Neural cell (in vitro differentiated cells): ENCODE measurements at regions not wholly inside any gene's neighbourhood (a gene's known extent, or its start where the extent isn't known, plus 50 kb on each side); places are given as distances from the start of the nearest gene placed in this dataset.

Source experiments
- H2AFZ ChIP-seq: fragments of 200-600, 300-800 bp; sonication (generic), shearing (Covaris generic); 2 replicates; pipeline ENCODE4 v1.6.0; 2014; ENCODE audit warnings: low read depth, mild to moderate bottlenecking, antibody characterized with exemption, low read length, moderate library complexity
- H3F3A ChIP-seq: fragments of 200-600 bp; shearing (Covaris generic); 2 replicates; pipeline ENCODE4 v1.6.1; 2016; ENCODE audit warnings: mild to moderate bottlenecking, moderate library complexity, mixed read lengths, antibody characterized with exemption, low read length; ENCODE audit not compliant: insufficient read depth, poor library complexity, severe bottlenecking
- H3K27ac ChIP-seq: fragments of 200-600, 300-800 bp; sonication (generic), shearing (Covaris generic); 2 replicates; pipeline ENCODE4 v1.5.1; 2014; ENCODE audit warnings: mild to moderate bottlenecking, low read length, moderate library complexity
- H3K27me3 ChIP-seq: fragments of 300-800, 200-600 bp; sonication (generic), shearing (Covaris generic); 2 replicates; pipeline ENCODE4 v1.6.0; 2014; ENCODE audit warnings: mild to moderate bottlenecking, low read depth, low read length, moderate library complexity; ENCODE audit not compliant: insufficient read depth
- H3K36me3 ChIP-seq: fragments of 300-800, 200-600 bp; sonication (generic), shearing (Covaris generic); 2 replicates; pipeline ENCODE4 v1.5.1; 2014; ENCODE audit warnings: mild to moderate bottlenecking, antibody characterized with exemption, low read length, moderate library complexity; ENCODE audit not compliant: insufficient read depth
- H3K4me2 ChIP-seq: fragments of 300-800, 200-600 bp; sonication (generic), shearing (Covaris generic); 2 replicates; pipeline ENCODE4 v1.6.0; 2014; ENCODE audit warnings: mild to moderate bottlenecking, low read length
- H3K4me3 ChIP-seq: fragments of 300-800, 200-600 bp; sonication (generic), shearing (Covaris generic); 2 replicates; pipeline ENCODE4 v1.5.1; 2014; ENCODE audit warnings: mild to moderate bottlenecking, low read length, moderate library complexity
- H3K79me2 ChIP-seq: fragments of 200-600 bp; shearing (Covaris generic); replicated peaks from 2 replicates; pipeline ENCODE4 v1.6.0; 2014; ENCODE audit warnings: mild to moderate bottlenecking, low read length, moderate library complexity; ENCODE audit not compliant: insufficient read depth
- H3K9ac ChIP-seq: fragments of 300-800, 200-600 bp; sonication (generic), shearing (Covaris generic); 2 replicates; pipeline ENCODE4 v1.6.1; 2016; ENCODE audit warnings: mild to moderate bottlenecking, low read length, mixed read lengths
- H3K9me2 ChIP-seq: fragments of 200-600 bp; shearing (Covaris generic); 2 replicates; pipeline ENCODE4 v1.6.1; 2016; ENCODE audit warnings: mild to moderate bottlenecking, low read length, mixed read lengths; ENCODE audit not compliant: insufficient read depth
- H3K9me3 ChIP-seq: fragments of 200-600, 300-800 bp; sonication (generic), shearing (Covaris generic); 2 replicates; pipeline ENCODE4 v1.6.1; 2016; ENCODE audit warnings: mild to moderate bottlenecking, mixed run types, low read length, moderate library complexity, mixed read lengths
- H4K20me1 ChIP-seq: fragments of 200-600 bp; shearing (Covaris generic); 2 replicates; pipeline ENCODE4 v1.6.1; 2016; ENCODE audit warnings: mild to moderate bottlenecking, mixed run types; ENCODE audit not compliant: insufficient read depth
- CTCF ChIP-seq: fragments of 450-650 bp; IDR thresholded peaks from 2 replicates; pipeline ENCODE4 v1.5.1; 2014; ENCODE audit warnings: antibody characterized with exemption, mild to moderate bottlenecking, moderate library complexity; ENCODE audit not compliant: poor library complexity, severe bottlenecking
- EP300 ChIP-seq: fragments of 450-650 bp; conservative IDR thresholded peaks from 2 replicates; pipeline ENCODE4 v1.6.1; 2014; ENCODE audit warnings: antibody characterized with exemption, mild to moderate bottlenecking, moderate library complexity; ENCODE audit not compliant: poor library complexity, severe bottlenecking
- EZH2 ChIP-seq: fragments of 200-600, 300-800 bp; shearing (Covaris generic), sonication (generic); IDR thresholded peaks from 2 replicates; pipeline ENCODE4 v1.6.1; 2014; ENCODE audit warnings: antibody characterized with exemption, low read length, borderline replicate concordance, mild to moderate bottlenecking; ENCODE audit not compliant: insufficient read depth, poor library complexity, severe bottlenecking
- MXI1 ChIP-seq: fragments of 450-650 bp; conservative IDR thresholded peaks from 2 replicates; pipeline ENCODE4 v1.6.1; 2014; ENCODE audit warnings: antibody characterized with exemption, mild to moderate bottlenecking; ENCODE audit not compliant: poor library complexity, severe bottlenecking
- POLR2AphosphoS5 ChIP-seq: IDR thresholded peaks from 2 replicates; pipeline ENCODE4 v1.6.1; 2012
- RAD21 ChIP-seq: fragments of 450-650 bp; conservative IDR thresholded peaks from 2 replicates; pipeline ENCODE4 v1.6.1; 2014; ENCODE audit warnings: antibody characterized with exemption, mild to moderate bottlenecking, moderate library complexity
- REST ChIP-seq: IDR thresholded peaks from 2 replicates; pipeline ENCODE4 v1.6.1; 2012; ENCODE audit warnings: borderline replicate concordance
- SMC3 ChIP-seq: fragments of 450-650 bp; conservative IDR thresholded peaks from 2 replicates; pipeline ENCODE4 v1.6.1; 2014; ENCODE audit warnings: antibody characterized with exemption, mild to moderate bottlenecking, moderate library complexity; ENCODE audit not compliant: poor library complexity
- TAF1 ChIP-seq: IDR thresholded peaks from 2 replicates; pipeline ENCODE4 v1.6.1; 2012; ENCODE audit warnings: low read depth

- no peaks in the 10 kb centered on the region for H3K9me3 ChIP-seq
- H3F3A ChIP-seq = no peaks in the 10 kb centered on the region
- no peak overlapping the region for H3K9ac ChIP-seq
- no peaks in the 10 kb centered on the region for H3K9me2 ChIP-seq
- no peak overlapping the region for H3K4me3 ChIP-seq
- H3K27ac ChIP-seq = no peak overlapping the region
- no peak overlapping the region for H3K4me2 ChIP-seq
- no peaks in the 10 kb centered on the region for H3K27me3 ChIP-seq
- TF ChIP-seq RAD21 (no peak), EP300 (no peak), TAF1 (no peak), POLR2AphosphoS5 (no peak), SMC3 (no peak), REST (no peak), CTCF (no peak)
- H3K36me3 ChIP-seq = no peaks in the 10 kb centered on the region
- no peak overlapping the region for H2AFZ ChIP-seq
- H4K20me1 ChIP-seq = no peaks in the 10 kb centered on the region
- no peaks in the 10 kb centered on the region for H3K79me2 ChIP-seq
Observed at GRCh38 chr13:74367193-74367592, 233.0 kb upstream of the KLF12 start.

GRCh38 chr13:74361274-74361673, 227.1 kb upstream of the KLF12 start:
- TF ChIP-seq EP300 (no peak), RAD21 (no peak)

GRCh38 chr13:74346960-74347359, 212.8 kb upstream of the KLF12 start:
- no peak overlapping the region for H2AFZ ChIP-seq
- no peaks in the 10 kb centered on the region for H3K9me3 ChIP-seq
- H3F3A ChIP-seq = no peaks in the 10 kb centered on the region
- H3K27me3 ChIP-seq = no peaks in the 10 kb centered on the region
- TF ChIP-seq SMC3 = no peak
- TF ChIP-seq MXI1 = no peak
- TF ChIP-seq EZH2 = no peak
- no peak for TF ChIP-seq EP300
- no peak for TF ChIP-seq POLR2AphosphoS5
- no peak for TF ChIP-seq CTCF
- TF ChIP-seq RAD21 = no peak
- H3K9me2 ChIP-seq = no peaks in the 10 kb centered on the region
- H3K9ac ChIP-seq = no peak overlapping the region
- H3K79me2 ChIP-seq = no peaks in the 10 kb centered on the region
- H3K36me3 ChIP-seq = no peaks in the 10 kb centered on the region
- H3K27ac ChIP-seq = no peak overlapping the region
- H4K20me1 ChIP-seq = no peaks in the 10 kb centered on the region
- H3K4me3 ChIP-seq = no peak overlapping the region
- H3K4me2 ChIP-seq = no peak overlapping the region

More at GRCh38 chr13:74361274-74361673, 227.1 kb upstream of the KLF12 start:
- Histone ChIP-seq H3K79me2 (no peaks in the 10 kb centered on the region), H3F3A (no peaks in the 10 kb centered on the region), H3K4me2 (no peak overlapping the region), H3K4me3 (no peak overlapping the region), H3K27me3 (no peaks in the 10 kb centered on the region), H3K27ac (no peak overlapping the region), H3K36me3 (no peaks in the 10 kb centered on the region), H3K9me3 (no peaks in the 10 kb centered on the region), H4K20me1 (no peaks in the 10 kb centered on the region), H3K9ac (no peak overlapping the region), H3K9me2 (no peaks in the 10 kb centered on the region), H2AFZ (no peak overlapping the region)
